H9 (cell line): ENCODE measurements at regions not wholly inside any gene's neighbourhood (a gene's known extent, or its start where the extent isn't known, plus 50 kb on each side); places are given as distances from the start of the nearest gene placed in this dataset.

ENCODE experiments used
- DNase-seq: peaks from one replicate; pipeline ENCODE4 v3.0.0-alpha.2; 2017
- H2AFZ ChIP-seq: one replicate; pipeline ENCODE4 v1.6.1; 2013; ENCODE audit warnings: mild to moderate bottlenecking, low read length, control low read depth, moderate library complexity
- H2AK5ac ChIP-seq: 2 replicates; pipeline ENCODE4 v1.6.1; 2013; ENCODE audit warnings: low read length, control low read depth, mixed read lengths; ENCODE audit not compliant: insufficient read length
- H2BK120ac ChIP-seq: one replicate; pipeline ENCODE4 v1.6.1; 2013; ENCODE audit warnings: low read depth, mild to moderate bottlenecking, low read length, control low read depth, inconsistent platforms; ENCODE audit not compliant: poor library complexity, severe bottlenecking
- H2BK12ac ChIP-seq: 2 replicates; pipeline ENCODE4 v1.6.1; 2013; ENCODE audit warnings: low read length, control low read depth, mixed read lengths, low read depth; ENCODE audit not compliant: insufficient read length
- H2BK15ac ChIP-seq: 2 replicates; pipeline ENCODE4 v1.6.1; 2013; ENCODE audit warnings: low read depth, low read length, control low read depth
- H2BK20ac ChIP-seq: one replicate; pipeline ENCODE4 v1.6.1; 2013; ENCODE audit warnings: low read depth, mild to moderate bottlenecking, low read length, control low read depth, inconsistent platforms; ENCODE audit not compliant: poor library complexity, severe bottlenecking
- H2BK5ac ChIP-seq: 2 replicates; pipeline ENCODE4 v1.6.1; 2013; ENCODE audit warnings: low read length, control low read depth, mixed read lengths; ENCODE audit not compliant: insufficient read length
- H3K14ac ChIP-seq: 2 replicates; pipeline ENCODE4 v1.6.1; 2013; ENCODE audit warnings: low read length, control low read depth; ENCODE audit not compliant: insufficient read depth
- H3K18ac ChIP-seq: 2 replicates; pipeline ENCODE4 v1.6.1; 2013; ENCODE audit warnings: low read depth, mild to moderate bottlenecking, mixed read lengths, low read length, control low read depth; ENCODE audit not compliant: insufficient read length
- H3K23ac ChIP-seq: 2 replicates; pipeline ENCODE4 v1.6.1; 2013; ENCODE audit warnings: low read length, control low read depth, mixed read lengths, low read depth; ENCODE audit not compliant: insufficient read length
- H3K23me2 ChIP-seq: 2 replicates; pipeline ENCODE4 v1.6.1; 2013; ENCODE audit warnings: low read depth, mild to moderate bottlenecking, mixed read lengths, low read length, control low read depth; ENCODE audit not compliant: insufficient read length, poor library complexity, severe bottlenecking
- H3K27ac ChIP-seq: 2 replicates; pipeline ENCODE4 v1.5.1; 2013; ENCODE audit warnings: low read length, control low read depth, mixed read lengths, low read depth; ENCODE audit not compliant: insufficient read length
- H3K27me3 ChIP-seq: 2 replicates; pipeline ENCODE4 v1.6.1; 2013; ENCODE audit warnings: low read length, control low read depth, inconsistent platforms; ENCODE audit not compliant: insufficient read depth
- H3K4ac ChIP-seq: 2 replicates; pipeline ENCODE4 v1.6.1; 2013; ENCODE audit warnings: low read depth, mild to moderate bottlenecking, control low read depth, inconsistent platforms, low read length, moderate library complexity
- H3K4me1 ChIP-seq: 2 replicates; pipeline ENCODE4 v1.6.1; 2013; ENCODE audit warnings: low read length, control low read depth, inconsistent platforms; ENCODE audit not compliant: insufficient read depth
- H3K4me2 ChIP-seq: 2 replicates; pipeline ENCODE4 v1.6.1; 2013; ENCODE audit warnings: low read length, control low read depth, mixed read lengths; ENCODE audit not compliant: insufficient read length, insufficient read depth
- H3K56ac ChIP-seq: 2 replicates; pipeline ENCODE4 v1.6.1; 2013; ENCODE audit warnings: low read depth, mild to moderate bottlenecking, mixed read lengths, low read length, control low read depth; ENCODE audit not compliant: insufficient read length
- H3K79me1 ChIP-seq: 2 replicates; pipeline ENCODE4 v1.6.1; 2013; ENCODE audit warnings: low read depth, mild to moderate bottlenecking, moderate library complexity, low read length, control low read depth, inconsistent platforms; ENCODE audit not compliant: insufficient read depth, poor library complexity, severe bottlenecking
- H3K79me2 ChIP-seq: 2 replicates; pipeline ENCODE4 v1.6.1; 2013; ENCODE audit warnings: low read length, control low read depth, inconsistent platforms; ENCODE audit not compliant: insufficient read depth
- H3K9ac ChIP-seq: 2 replicates; pipeline ENCODE4 v1.6.1; 2013; ENCODE audit warnings: low read length, control low read depth, mixed read lengths; ENCODE audit not compliant: insufficient read length; ENCODE audit errors: extremely low read depth
- H3K9me3 ChIP-seq: one replicate; pipeline ENCODE4 v1.6.1; 2013; ENCODE audit warnings: low read depth, low read length, inconsistent platforms; ENCODE audit not compliant: control insufficient read depth
- H3T11ph ChIP-seq: one replicate; pipeline ENCODE4 v1.6.1; 2013; ENCODE audit warnings: mild to moderate bottlenecking, low read length, control low read depth, inconsistent platforms
- H4K20me1 ChIP-seq: one replicate; pipeline ENCODE4 v1.6.1; 2013; ENCODE audit not compliant: control insufficient read depth, insufficient read length, insufficient read depth
- H4K5ac ChIP-seq: 2 replicates; pipeline ENCODE4 v1.6.1; 2013; ENCODE audit warnings: low read depth, mild to moderate bottlenecking, mixed read lengths, low read length, control low read depth; ENCODE audit not compliant: insufficient read length
- H4K8ac ChIP-seq: replicated peaks from 2 replicates; pipeline ENCODE4 v1.6.1; 2013; ENCODE audit warnings: low read length, control low read depth, mixed read lengths, low read depth; ENCODE audit not compliant: insufficient read length
- H4K91ac ChIP-seq: 2 replicates; pipeline ENCODE4 v1.6.1; 2013; ENCODE audit warnings: low read depth, mild to moderate bottlenecking, moderate library complexity, mixed read lengths, low read length, control low read depth; ENCODE audit not compliant: insufficient read length
- H3K27ac Mint-ChIP-seq, 3 experiments: 2 replicates in 2 of 3; 3 replicates in 1 of 3; pipeline ENCODE4 v1.8.0; 2020 to 2021; ENCODE audit warnings: mixed read lengths in 3 of 3, mild to moderate bottlenecking in 1 of 3, moderate library complexity in 1 of 3
- H3K27me3 Mint-ChIP-seq: 2 replicates; pipeline ENCODE4 v1.8.0; 2021; ENCODE audit warnings: low read depth, mild to moderate bottlenecking, moderate library complexity, mixed read lengths
- H3K36me3 Mint-ChIP-seq, 3 experiments: 2 replicates in 2 of 3; 3 replicates in 1 of 3; pipeline ENCODE4 v1.8.0; 2020 to 2021; ENCODE audit warnings: low read depth in 3 of 3, mixed read lengths in 3 of 3; ENCODE audit not compliant: insufficient read depth in 1 of 3
- H3K4me1 Mint-ChIP-seq, 2 experiments: 2 replicates each; pipeline ENCODE4 v1.8.0; 2020; ENCODE audit warnings: mixed read lengths in 2 of 2
- H3K4me3 Mint-ChIP-seq, 2 experiments: 2 replicates in 1 of 2; 3 replicates in 1 of 2; pipeline ENCODE4 v1.8.0; 2020 to 2021; ENCODE audit warnings: mild to moderate bottlenecking in 2 of 2, mixed read lengths in 2 of 2, moderate library complexity in 1 of 2
- H3K9me3 Mint-ChIP-seq, 2 experiments: 2 replicates in 1 of 2; 3 replicates in 1 of 2; pipeline ENCODE4 v1.8.0; 2020; ENCODE audit warnings: mild to moderate bottlenecking in 2 of 2, mixed read lengths in 2 of 2, moderate library complexity in 1 of 2
- CTCF ChIP-seq: fragments of 200-600 bp; sonication (generic); conservative IDR thresholded peaks from 3 replicates; pipeline ENCODE4 v1.8.0; 2021; ENCODE audit warnings: antibody characterized with exemption, mild to moderate bottlenecking
- WGBS: extraction: QIAGEN DNeasy Blood & Tissue Kit; methylation state at CpG from one replicate; pipeline ENCODE4 v1.1.7; 2013; ENCODE audit warnings: missing lambda C conversion rate, low lambda C conversion rate, mixed read lengths; ENCODE audit not compliant: insufficient read length; ENCODE audit errors: extremely low coverage; 5-methylcytosine and 5-hydroxymethylcytosine counted together

- no peak for TF ChIP-seq CTCF
- no peaks in the 10 kb centered on the region for H3K27me3 Mint-ChIP-seq
- no peaks in the 10 kb centered on the region for H3K79me2 ChIP-seq
- H3K27ac ChIP-seq: no peak overlapping the region
- no peak overlapping the region for H4K5ac ChIP-seq
- H3K27ac Mint-ChIP-seq: no peak overlapping the region
- no peak overlapping the region for H3K4ac ChIP-seq
- no peak overlapping the region for H4K8ac ChIP-seq
- peaks cover 0 to 12% (median 4%) of the 10 kb centered on the region in 3 experiments; a peak in 6 of 7 replicates for H3K36me3 Mint-ChIP-seq
- H3K9me3 Mint-ChIP-seq: peaks cover 16 to 21% of the 10 kb centered on the region in 2 experiments; a peak in 4 of 5 replicates
- no peaks in the 10 kb centered on the region for H3K9me3 ChIP-seq
- no peak overlapping the region for H3K56ac ChIP-seq
- no peak overlapping the region for H3K9ac ChIP-seq
- H3K4me2 ChIP-seq: no peak overlapping the region
- no CpG with 5 or more reads among the region's 2 CpGs for WGBS
- no peak overlapping the region for H3K23ac ChIP-seq
- no peak overlapping the region for H4K91ac ChIP-seq
- no peak overlapping the region for H3T11ph ChIP-seq
- H3K27me3 ChIP-seq: no peaks in the 10 kb centered on the region
- no peak overlapping the region for H2BK15ac ChIP-seq
- no peak overlapping the region for H2BK120ac ChIP-seq
- H2AK5ac ChIP-seq: no peak overlapping the region
- no peak overlapping the region for H2BK12ac ChIP-seq
- no peaks in the 10 kb centered on the region for H3K4me1 Mint-ChIP-seq
- no peak for DNase-seq
- H3K4me3 Mint-ChIP-seq: no peak overlapping the region
- no peak overlapping the region for H2BK20ac ChIP-seq
- H3K14ac ChIP-seq: no peak overlapping the region
- no peaks in the 10 kb centered on the region for H3K23me2 ChIP-seq
- H3K4me1 ChIP-seq: no peaks in the 10 kb centered on the region
- no peak overlapping the region for H3K18ac ChIP-seq
- no peak overlapping the region for H2AFZ ChIP-seq
- no peak overlapping the region for H2BK5ac ChIP-seq
- no peaks in the 10 kb centered on the region for H4K20me1 ChIP-seq
- H3K79me1 ChIP-seq: no peaks in the 10 kb centered on the region
Measured at GRCh38 chr16:61596655-61597054, 439.6 kb downstream of the CDH8 start.
